Muscle of back (tissue), 3 donors: ENCODE measurements at regions not wholly inside any gene's neighbourhood (a gene's known extent, or its start where the extent isn't known, plus 50 kb on each side); places are given as distances from the start of the nearest gene placed in this dataset.
A peak's percentile ranks its signal among the peaks of the same experiment; 100 is the strongest.

Experiments
- DNase-seq, 3 donors: peaks; one replicate each; pipeline versions ENCODE4 v3.0.0 to v3.0.0-alpha.2; 2013

DNA sequence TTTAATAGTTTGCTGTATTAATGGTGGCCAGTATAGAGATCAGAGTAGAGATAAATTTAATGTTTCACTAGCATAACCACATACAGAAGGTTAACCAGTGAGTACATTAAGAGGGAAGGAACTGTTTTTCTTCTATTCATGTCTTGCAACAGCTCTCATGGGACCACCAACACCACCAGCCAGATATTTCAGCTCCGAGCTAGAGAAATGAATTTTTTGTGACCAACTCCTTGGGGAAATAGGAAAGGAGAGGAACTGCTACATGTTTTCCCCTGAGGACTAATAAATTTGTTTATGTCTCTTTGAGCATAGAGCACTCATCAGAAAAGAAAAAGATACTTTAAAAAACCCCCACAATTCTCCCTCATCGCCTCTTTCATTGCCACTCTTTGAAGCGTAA lies 247.5 kb downstream of the MBNL1 start:
- DNase-seq, result no peak

DNA sequence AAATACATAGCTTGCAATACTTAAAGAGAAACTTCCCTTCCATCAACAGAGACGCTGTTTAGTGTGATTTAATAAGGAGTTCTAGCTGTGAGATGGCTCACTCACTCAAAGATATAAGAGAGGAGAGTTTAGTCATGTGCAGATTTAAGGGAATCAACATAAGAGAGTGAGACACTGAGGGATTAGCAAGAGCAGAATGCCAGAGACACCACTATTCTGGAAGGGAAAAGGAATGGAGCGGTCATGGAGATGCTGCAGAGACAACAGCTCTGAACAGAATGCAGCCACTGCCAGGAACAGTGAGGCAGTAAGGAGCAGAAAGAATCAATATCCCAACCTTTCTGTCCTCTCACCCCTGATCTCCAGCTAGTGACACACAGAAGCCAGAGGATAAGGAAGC lies 248.8 kb downstream of the MBNL1 start:
- peak in 1 of 3 donors; percentile 1 for DNase-seq

DNA sequence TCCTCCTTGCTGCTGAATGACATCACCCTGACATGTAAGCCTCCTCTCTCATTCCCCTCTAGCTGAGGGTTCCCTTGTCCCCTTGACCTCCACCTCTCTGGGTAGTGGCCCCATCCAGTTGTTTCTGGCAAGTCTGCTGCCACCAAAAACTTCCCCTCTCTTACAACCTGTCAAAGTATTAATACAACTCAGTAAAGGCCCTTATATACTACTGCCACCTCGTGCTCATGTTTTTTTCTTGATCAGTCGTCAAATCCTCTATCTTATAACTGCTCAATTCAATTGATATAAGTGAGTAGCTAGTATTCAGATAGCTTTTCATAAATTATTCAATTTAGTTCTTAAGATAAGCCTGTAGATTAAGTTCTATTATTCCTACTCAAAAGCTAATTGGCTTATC lies 249.6 kb downstream of the MBNL1 start:
- DNase-seq, result no peak

- no peak for DNase-seq
Observed at GRCh38 chr3:152519376-152519775, 250.6 kb downstream of the MBNL1 start.

- no peak for DNase-seq
Observed at GRCh38 chr3:152522036-152522435, 253.3 kb downstream of the MBNL1 start.

DNA sequence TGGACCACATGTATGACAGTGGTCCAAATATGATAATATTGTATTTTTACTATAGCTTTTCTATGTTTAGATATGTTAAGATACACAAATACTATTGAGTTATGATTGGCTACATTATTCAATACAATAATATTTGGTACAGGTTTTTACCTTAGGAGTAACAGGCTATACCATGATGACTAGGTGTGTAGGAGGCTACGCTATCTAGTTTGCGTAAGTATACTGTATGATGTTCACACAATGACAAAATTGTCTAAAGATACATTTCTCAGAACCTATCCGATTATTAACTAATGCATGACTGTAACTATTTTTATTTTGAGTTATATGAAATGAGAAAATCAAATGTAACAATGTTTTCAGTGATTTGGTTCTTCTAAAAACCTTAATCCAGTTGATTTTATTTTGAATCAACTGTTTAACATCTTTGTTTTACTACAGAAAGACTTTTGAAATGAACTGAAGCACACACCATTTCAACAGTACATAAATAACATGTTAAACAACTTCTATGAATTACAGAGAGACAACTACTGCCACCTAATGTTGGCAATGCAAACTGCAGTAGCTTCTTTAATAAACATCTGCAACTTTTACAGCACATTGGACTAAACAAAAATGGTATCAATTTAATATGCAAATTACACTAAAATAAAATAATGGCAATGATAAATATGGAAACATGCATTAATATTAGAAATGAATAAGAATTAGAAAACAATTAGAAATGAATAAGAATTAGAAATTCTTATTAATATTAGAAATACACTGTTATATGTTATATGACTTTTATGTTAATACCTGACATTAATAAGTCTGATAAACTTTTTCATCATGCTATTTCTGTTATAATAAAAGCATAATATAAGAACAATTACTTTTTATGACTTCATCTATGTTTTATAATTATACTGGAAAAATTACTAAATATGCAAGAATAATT lies 255.7 kb downstream of the MBNL1 start:
- DNase-seq, result peak; percentile 43 to 73 (median 58)

GRCh38 chr3:152531717-152532116 lies 263.0 kb downstream of the MBNL1 start:
- no peak for DNase-seq

DNA sequence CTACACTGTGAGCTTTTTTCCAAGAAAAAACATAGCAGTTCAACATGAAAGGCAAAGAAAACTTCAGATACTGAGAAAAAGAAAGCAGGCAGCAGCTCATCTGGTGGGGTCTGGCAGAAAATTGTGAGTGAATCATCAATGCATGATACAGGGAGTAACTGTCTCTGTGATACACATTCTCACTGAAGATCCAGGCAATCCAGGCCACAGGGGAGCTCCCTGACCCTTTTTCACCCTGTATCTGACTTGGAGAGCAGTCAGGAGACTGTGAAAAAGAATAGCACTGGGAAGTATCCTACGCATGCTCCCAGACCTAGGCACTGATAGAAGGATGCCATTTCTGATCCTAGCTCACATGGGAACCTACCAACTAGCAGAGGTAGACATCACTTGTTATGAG lies 269.8 kb downstream of the MBNL1 start:
- no peak for DNase-seq

DNA sequence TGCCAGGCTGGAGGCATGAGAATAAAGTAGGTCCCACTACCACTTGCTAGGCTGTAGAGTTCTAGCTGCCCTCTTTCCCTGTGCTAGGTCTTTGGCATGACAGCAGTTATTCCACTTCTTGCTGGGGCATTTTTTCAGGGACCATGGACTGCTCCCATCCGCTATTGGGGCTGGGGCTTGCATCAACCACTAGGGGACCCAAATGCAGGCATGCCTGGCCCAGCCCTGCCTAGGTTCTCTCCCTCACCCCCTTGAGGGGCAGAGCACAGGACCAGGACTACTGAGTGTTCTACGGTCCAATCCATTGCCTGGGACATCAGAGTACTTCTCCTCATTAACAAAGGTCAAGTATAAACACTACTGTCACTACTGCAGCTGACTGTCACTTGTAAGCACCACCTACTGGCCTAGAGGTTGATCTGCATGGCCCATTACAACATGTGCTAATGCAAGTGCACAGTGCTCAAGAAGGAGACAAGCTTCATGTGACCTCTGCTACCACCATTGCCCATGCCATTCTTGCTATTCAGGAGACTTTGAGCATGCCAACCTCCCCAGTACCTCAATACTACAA lies 270.5 kb downstream of the MBNL1 start:
- DNase-seq, result no peak

GRCh38 chr3:152540120-152540519 lies 271.4 kb downstream of the MBNL1 start:
- no peak for DNase-seq

DNA sequence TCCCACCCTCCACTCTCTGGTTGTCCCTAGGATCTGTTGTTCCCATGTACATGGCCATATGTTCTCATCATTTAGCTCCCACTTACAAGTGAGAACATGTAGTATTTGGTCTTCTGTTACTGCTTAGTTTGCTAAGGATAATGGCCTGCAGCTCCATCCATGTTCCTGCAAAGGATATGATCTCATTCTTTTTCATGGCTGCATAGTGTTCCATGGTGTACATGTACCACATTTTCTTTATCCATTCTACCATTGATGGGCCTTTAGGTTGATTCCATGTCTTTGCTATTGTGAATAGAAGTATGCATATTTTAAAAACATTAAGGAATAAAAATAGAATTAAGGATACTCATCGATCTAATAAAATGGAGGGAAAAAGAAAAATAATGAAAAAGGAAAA lies 278.4 kb downstream of the MBNL1 start:
- no peak for DNase-seq

GRCh38 chr3:152549263-152549662 lies 280.5 kb downstream of the MBNL1 start:
- DNase-seq, result peak in 2 of 3 donors; percentile 10 to 56

DNA sequence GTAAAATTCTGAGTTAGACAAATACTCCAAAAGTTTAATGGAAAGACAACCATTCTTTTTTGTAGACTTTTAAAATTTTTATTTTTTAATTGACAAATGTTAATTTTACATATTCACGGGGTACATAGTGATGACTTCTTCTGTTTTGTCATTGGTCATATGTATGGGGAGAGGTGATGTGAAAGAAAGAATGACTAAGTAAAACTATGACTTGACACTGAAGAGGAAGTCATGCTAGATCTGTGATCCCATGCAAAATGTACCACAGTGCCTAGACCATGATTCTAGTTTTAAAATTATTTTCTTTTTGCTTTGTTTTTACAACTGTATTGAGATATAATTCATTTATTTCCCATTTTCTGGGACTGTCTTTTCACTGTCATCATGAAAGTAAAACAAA lies 281.6 kb downstream of the MBNL1 start:
- no peak for DNase-seq

GRCh38 chr3:152554980-152555379 lies 280.0 kb upstream of the P2RY1 start:
- peak in 1 of 3 donors; percentile 8 for DNase-seq

GRCh38 chr3:152555666-152556291 lies 279.2 kb upstream of the P2RY1 start:
- DNase-seq, result peak in 1 of 3 donors; percentile 8

DNA sequence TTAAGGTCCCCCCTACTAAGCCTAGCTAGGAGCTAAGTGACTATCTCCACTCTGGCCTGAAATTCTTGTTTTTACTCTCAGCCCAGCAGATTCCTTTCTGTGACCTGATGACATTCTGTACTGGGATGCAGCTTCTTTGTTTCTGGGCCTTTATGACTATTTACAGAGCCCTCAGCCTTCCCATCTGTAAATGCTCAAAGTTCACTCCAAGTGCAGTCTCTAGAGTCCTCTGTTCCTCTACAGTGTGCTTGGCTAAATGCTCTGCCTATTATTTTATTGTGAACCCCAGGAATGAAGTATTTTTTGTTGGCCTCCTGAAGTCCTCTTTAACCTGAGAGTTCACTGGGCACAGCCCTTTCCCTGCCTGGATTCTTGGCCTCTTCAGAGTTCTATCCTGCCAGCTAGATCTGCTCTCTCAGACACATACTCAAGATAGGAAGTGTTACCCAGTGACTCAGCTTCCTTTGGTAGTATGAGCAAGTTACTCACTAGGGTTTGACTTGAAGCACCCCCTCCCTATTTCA lies 278.1 kb upstream of the P2RY1 start:
- DNase-seq, result peak; percentile 51 to 86 (median 67)

GRCh38 chr3:152557302-152557999 lies 277.5 kb upstream of the P2RY1 start:
- peak in 1 of 3 donors; percentile 26 for DNase-seq

- peak in 1 of 3 donors; percentile 46 for DNase-seq
Observed at GRCh38 chr3:152558386-152558785, 276.5 kb upstream of the P2RY1 start.

DNA sequence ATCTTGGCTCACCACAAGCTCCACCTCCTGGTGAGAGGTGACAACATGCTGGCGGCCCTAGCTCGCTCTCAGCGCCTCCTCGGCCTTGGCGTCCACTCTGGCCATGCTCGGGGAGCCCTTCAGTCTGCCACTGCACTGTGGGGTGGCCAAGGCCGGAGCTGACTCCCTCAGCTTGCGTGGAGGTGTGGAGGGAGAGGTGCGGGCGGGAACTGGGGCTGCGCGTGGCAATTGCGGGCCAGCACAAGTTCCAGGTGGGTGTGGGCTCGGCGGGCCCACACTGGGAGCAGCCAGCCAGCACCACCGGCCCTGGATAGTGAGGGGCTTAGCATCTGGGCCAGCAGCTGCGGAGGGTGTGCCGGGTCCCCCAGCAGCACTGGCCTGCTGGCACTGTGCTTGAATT lies 275.7 kb upstream of the P2RY1 start:
- DNase-seq, result no peak

GRCh38 chr3:152564459-152564858 lies 270.5 kb upstream of the P2RY1 start:
- DNase-seq, result peak in 2 of 3 donors; percentile 41 to 70

GRCh38 chr3:152574461-152575079 lies 260.4 kb upstream of the P2RY1 start:
- peak; percentile 51 to 78 (median 56) for DNase-seq
